Activated CD8-positive, alpha-beta memory T cell treated with anti-CD3 and anti-CD28 coated beads for 36 hours (primary cell): ENCODE measurements at regions not wholly inside any gene's neighbourhood (a gene's known extent, or its start where the extent isn't known, plus 50 kb on each side); places are given as distances from the start of the nearest gene placed in this dataset.

ENCODE experiments used
- CTCF ChIA-PET: fragments of 350-600 bp; sonication (Branson Sonifier 250); formaldehyde crosslinking; loops from one replicate; lab custom pipeline; 2021; ENCODE audit warnings: antibody characterized with exemption; lab: Charles Lee
- POLR2A ChIA-PET: fragments of 350-600 bp; sonication (Branson Sonifier 250); formaldehyde crosslinking; loops from one replicate; lab custom pipeline; 2021; ENCODE audit warnings: antibody characterized with exemption; lab: Charles Lee

- CTCF ChIA-PET = no interaction called here
- POLR2A ChIA-PET = no interaction called here
These were observed 232.6 kb downstream of the SOD2 start for GRCh38 chr6:159460476-159460875.

- CTCF ChIA-PET = interaction anchor here (0.6 kb wide), 2 partner anchors 145 to 246 kb away, joined by 3 read pairs; no protein-coding TSS in a partner anchor
- POLR2A ChIA-PET = no interaction called here
These were observed 236.7 kb downstream of the SOD2 start for GRCh38 chr6:159456349-159456748.

GRCh38 chr6:159455700-159456274 lies 237.3 kb downstream of the SOD2 start:
- CTCF ChIA-PET = interaction anchor here (0.6 kb wide), 2 partner anchors 146 to 247 kb away, joined by 3 read pairs; no protein-coding TSS in a partner anchor
- POLR2A ChIA-PET = no interaction called here

GRCh38 chr6:159450815-159451465 lies 242.1 kb downstream of the SOD2 start:
- CTCF ChIA-PET = no interaction called here

GRCh38 chr6:159446340-159446739 lies 246.7 kb downstream of the SOD2 start:
- POLR2A ChIA-PET = no interaction called here
- CTCF ChIA-PET = no interaction called here

More at GRCh38 chr6:159450815-159451465, 242.1 kb downstream of the SOD2 start:
- POLR2A ChIA-PET = no interaction called here

GRCh38 chr6:159445351-159445750 lies 247.7 kb downstream of the SOD2 start:
- ChIA-PET CTCF (no interaction called here), POLR2A (no interaction called here)

GRCh38 chr6:159444056-159444760 lies 248.8 kb downstream of the SOD2 start:
- CTCF ChIA-PET = no interaction called here
- POLR2A ChIA-PET = no interaction called here

- ChIA-PET POLR2A (no interaction called here), CTCF (no interaction called here)
These were observed 249.6 kb downstream of the SOD2 start for GRCh38 chr6:159443417-159443920.

GRCh38 chr6:159441704-159441981 lies 251.4 kb downstream of the SOD2 start:
- CTCF ChIA-PET = no interaction called here
- POLR2A ChIA-PET = no interaction called here

GRCh38 chr6:159440911-159441703 lies 251.9 kb downstream of the SOD2 start:
- CTCF ChIA-PET = no interaction called here
- POLR2A ChIA-PET = no interaction called here

GRCh38 chr6:159440349-159440748 lies 252.7 kb downstream of the SOD2 start:
- ChIA-PET POLR2A (no interaction called here), CTCF (no interaction called here)

- CTCF ChIA-PET = no interaction called here
- POLR2A ChIA-PET = no interaction called here
These were observed 253.4 kb downstream of the SOD2 start for GRCh38 chr6:159439651-159440050.

GRCh38 chr6:159438106-159438505 lies 254.9 kb downstream of the SOD2 start:
- POLR2A ChIA-PET = no interaction called here

GRCh38 chr6:159436581-159436980 lies 256.5 kb downstream of the SOD2 start:
- POLR2A ChIA-PET = no interaction called here
- CTCF ChIA-PET = no interaction called here

More at GRCh38 chr6:159438106-159438505, 254.9 kb downstream of the SOD2 start:
- CTCF ChIA-PET = no interaction called here

GRCh38 chr6:159435701-159436100 lies 257.3 kb downstream of the SOD2 start:
- ChIA-PET CTCF (no interaction called here), POLR2A (no interaction called here)

- POLR2A ChIA-PET = no interaction called here
- CTCF ChIA-PET = no interaction called here
These were observed 258.6 kb downstream of the SOD2 start for GRCh38 chr6:159434410-159434809.

GRCh38 chr6:159433550-159433949 lies 259.5 kb downstream of the SOD2 start:
- ChIA-PET POLR2A (no interaction called here), CTCF (no interaction called here)

GRCh38 chr6:159431750-159432149 lies 261.3 kb downstream of the SOD2 start:
- CTCF ChIA-PET = no interaction called here
- POLR2A ChIA-PET = no interaction called here

GRCh38 chr6:159430323-159430722 lies 261.1 kb downstream of the FNDC1 start:
- POLR2A ChIA-PET = no interaction called here
- CTCF ChIA-PET = no interaction called here

- ChIA-PET POLR2A (no interaction called here), CTCF (no interaction called here)
These were observed 260.2 kb downstream of the FNDC1 start for GRCh38 chr6:159429433-159429832.
